ENCODE measurements at regions not wholly inside any gene's neighbourhood (a gene's known extent, or its start where the extent isn't known, plus 50 kb on each side); places are given as distances from the start of the nearest gene placed in this dataset.

DNA sequence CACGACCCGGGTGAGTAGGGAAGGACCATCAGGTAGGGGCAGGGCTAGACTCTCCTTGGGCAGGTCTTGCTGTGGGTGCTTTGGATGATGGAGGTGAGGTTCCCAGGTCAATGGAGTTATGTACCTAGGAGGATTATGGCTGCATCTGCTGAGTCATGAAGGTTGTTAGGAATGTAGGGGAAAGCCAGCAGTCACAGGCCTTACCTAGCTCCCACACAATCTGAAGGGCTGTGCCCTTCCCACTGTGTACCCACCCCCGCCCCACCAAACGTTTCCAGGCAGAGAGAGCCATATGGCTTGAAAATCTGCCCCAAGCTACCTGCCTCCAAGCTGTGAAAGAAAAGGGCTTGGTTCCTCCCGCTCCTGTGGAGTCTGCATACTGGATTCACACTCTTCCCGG, 573.4 kb upstream of the DPPA4 start:
- no peak for TF ChIP-seq POLR2A (IDR thresholded peaks at IDR 0.05; ENCODE audit: low read depth, low read length)
- TF ChIP-seq POLR2AphosphoS5 (IDR thresholded peaks at IDR 0.05; ENCODE audit: low read depth, low read length): no peak
- no peak for TF ChIP-seq TAF1 (IDR thresholded peaks at IDR 0.05; ENCODE audit: borderline replicate concordance, low read depth, low read length)

Data from GM12892 (cell line).